Breast epithelium (tissue), 3 donors: ENCODE measurements at regions not wholly inside any gene's neighbourhood (a gene's known extent, or its start where the extent isn't known, plus 50 kb on each side); places are given as distances from the start of the nearest gene placed in this dataset.

ENCODE experiments used
- CTCF ChIP-seq, 3 donors: fragments of 450-650 bp; IDR thresholded peaks; one replicate each; pipeline ENCODE4 v1.5.1; 2016 to 2017; ENCODE audit warnings: antibody characterized with exemption in 3 of 3, mild to moderate bottlenecking in 3 of 3, moderate library complexity in 3 of 3
- POLR2A ChIP-seq: fragments of 450-650 bp; IDR thresholded peaks from one replicate; pipeline ENCODE4 v1.6.1; 2016; ENCODE audit warnings: antibody characterized with exemption, mild to moderate bottlenecking, moderate library complexity
- POLR2AphosphoS5 ChIP-seq, 3 donors: sonication (generic); formaldehyde crosslinking; IDR thresholded peaks; one replicate each; pipeline ENCODE4 v1.6.1; 2017; ENCODE audit warnings: antibody characterized with exemption in 3 of 3

GRCh38 chr15:35720019-35720418, 174.1 kb upstream of the DPH6 start:
- TF ChIP-seq CTCF (IDR thresholded peaks at IDR 0.05) (no peak), POLR2A (no peak), POLR2AphosphoS5 (IDR thresholded peaks at IDR 0.05) (no peak)
